CD4-positive, alpha-beta T cell treated with Interleukin-10 for 1 hour (primary cell): ENCODE measurements at regions not wholly inside any gene's neighbourhood (a gene's known extent, or its start where the extent isn't known, plus 50 kb on each side); places are given as distances from the start of the nearest gene placed in this dataset.
A peak's percentile ranks its signal among the peaks of the same experiment; 100 is the strongest.
"Not testable (repeated sequence)": the region's sequence is repeated elsewhere in the genome, so short reads cannot be mapped to it uniquely, and the experiment has no call there.

Experiments used
- DNase-seq: peaks from one replicate; pipeline ENCODE4 v3.0.0-alpha.2; 2020

- DNase-seq = no peak
Measured at GRCh38 chr2:2614452-2614851, 283.4 kb upstream of the MYT1L start.

DNA sequence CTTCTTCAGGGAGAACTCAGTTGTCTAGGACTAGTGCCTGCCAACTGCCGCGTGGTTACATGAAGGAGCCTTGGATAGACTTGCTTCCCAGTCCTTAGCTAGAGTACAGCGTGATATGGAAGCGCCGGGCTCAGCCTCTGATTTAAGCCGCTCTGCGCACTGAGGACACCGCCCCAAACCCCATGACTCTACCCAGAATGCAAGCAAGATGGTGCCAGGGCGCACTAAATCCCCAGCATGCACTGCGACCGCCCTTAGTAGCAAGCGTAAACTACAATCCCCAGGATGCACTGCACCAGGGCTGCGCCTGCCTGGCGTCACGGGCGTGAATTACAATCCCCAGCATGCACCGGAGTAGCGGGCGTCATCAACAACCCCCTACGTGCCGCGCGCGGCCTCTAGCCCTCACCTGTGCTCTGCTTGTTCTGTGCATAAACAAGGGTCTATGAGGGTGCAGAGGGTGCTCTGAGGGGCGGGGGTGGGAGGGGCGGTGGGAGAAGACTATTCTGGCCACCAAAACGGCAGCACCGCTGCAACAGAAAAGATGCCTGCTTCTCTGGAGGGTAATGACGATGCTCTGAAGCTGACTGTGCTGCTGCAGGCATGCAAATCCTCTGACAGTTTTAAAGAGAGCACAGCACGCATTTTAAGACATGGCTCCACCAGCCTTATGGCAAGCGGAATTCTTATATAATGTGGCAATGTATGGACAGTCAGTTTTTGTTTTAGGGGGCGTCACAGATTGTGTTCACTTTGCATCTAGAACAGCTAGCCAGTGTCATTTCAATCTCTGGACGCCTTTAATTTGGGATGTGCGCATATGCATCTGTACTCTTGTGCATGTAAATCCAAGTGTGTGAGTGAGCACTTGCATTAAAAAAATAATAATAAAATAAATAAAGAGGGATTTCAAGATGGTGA lies 282.5 kb upstream of the MYT1L start:
- peak; percentile 88 for DNase-seq

- no peak for DNase-seq
Measured at GRCh38 chr2:2610751-2611150, 279.7 kb upstream of the MYT1L start.

DNA sequence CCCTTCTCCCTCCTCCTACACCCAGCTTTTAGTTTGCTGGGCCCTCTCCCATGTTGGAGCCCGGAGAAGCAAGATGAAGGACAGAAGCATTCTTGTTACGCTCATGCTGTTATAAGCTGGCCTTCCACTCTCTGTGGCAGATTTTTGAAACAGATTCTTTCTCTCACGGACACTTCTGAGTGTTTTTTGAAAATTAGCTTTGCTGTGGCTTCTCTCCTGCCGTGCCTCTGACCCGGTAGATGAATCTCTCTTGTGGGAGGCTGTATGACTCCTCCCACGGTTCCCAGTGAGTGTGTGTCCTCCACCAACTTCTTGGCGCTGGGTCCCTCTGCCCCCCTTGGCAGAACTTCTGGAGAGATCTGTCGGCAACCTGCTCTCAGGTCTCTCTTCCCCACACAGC lies 269.3 kb upstream of the MYT1L start:
- no peak for DNase-seq

DNA sequence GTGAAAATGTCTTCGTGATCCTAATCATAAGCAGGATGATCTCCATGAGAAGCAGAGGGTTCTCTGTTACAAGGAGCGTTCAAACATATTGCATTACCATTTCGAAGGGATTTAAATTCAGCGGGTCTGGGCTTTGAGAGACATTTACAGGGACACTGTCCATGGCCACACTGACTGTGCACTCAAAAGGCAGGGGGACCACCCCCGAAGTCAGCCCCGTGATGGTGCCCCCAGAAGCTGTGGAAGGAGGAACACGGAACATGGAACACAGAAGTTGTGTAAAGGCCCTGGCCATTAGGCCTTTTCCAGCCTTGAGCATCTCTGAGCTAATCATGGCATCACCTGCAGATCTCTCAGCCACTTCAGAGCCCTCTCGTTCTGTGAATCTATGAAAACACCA lies 268.4 kb upstream of the MYT1L start:
- no peak for DNase-seq

GRCh38 chr2:2597712-2598111 lies 266.6 kb upstream of the MYT1L start:
- no peak for DNase-seq

GRCh38 chr2:2591542-2591940 lies 260.5 kb upstream of the MYT1L start:
- no peak for DNase-seq

GRCh38 chr2:2590841-2591541 lies 259.9 kb upstream of the MYT1L start:
- DNase-seq = no peak

DNA sequence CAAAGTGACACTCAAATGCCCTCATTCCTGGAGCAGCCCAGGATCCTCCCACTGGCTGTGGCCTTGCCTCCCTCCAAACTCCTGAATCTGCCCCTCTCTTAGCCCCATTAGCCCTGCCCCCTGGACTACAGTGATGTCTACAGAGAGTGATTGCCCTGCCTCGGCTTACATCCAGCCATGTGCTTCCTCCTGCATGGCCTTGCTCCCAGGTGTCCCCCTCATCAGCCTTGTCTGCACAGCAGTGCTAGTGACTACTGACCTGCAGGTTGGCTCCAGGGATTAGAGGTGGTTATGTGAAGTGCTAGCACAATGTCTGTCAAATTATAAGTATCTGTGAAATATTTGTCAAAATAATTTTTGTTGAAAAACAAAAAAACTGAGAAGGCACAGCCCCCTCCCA lies 259.1 kb upstream of the MYT1L start:
- DNase-seq = no peak

GRCh38 chr2:2588777-2589176 lies 257.7 kb upstream of the MYT1L start:
- DNase-seq = no peak

DNA sequence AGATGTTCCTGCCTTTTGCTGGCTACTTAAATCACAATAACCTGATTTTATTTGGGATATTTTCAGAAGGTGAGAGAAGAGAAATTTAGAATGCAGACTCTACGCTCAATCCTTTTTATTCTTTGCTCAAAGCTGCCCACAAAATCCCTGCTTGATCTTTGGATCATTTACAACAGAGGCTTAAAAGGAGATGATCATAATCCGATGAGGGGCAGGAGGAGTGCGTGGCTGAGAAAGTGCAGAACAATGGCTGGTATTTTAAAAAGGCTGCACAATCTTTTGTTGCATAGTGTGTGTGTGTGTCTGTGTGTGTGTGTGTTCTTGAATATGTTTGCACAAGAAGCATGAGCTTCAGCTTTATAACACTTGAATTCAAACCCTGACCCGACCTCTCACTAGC lies 256.3 kb upstream of the MYT1L start:
- no peak for DNase-seq

DNA sequence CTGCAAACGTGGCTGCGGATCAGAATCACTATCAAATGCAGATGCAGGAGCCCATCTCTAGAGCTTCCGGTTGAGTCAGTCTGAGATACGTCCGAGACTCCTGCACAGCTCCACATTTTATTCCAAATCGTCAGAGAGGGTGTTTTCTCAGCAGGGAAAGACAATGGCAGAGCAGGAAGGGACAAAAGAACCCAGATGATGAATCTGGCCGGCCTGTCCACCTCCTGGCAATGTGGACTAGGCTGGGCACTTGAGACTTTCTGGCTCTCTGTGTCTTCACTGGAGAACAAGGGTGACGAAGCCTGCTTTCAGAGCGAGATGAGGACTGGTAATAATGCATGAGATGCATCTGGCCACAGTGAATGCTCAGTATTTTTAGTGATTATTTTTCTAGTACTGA lies 255.9 kb upstream of the MYT1L start:
- no peak for DNase-seq

DNA sequence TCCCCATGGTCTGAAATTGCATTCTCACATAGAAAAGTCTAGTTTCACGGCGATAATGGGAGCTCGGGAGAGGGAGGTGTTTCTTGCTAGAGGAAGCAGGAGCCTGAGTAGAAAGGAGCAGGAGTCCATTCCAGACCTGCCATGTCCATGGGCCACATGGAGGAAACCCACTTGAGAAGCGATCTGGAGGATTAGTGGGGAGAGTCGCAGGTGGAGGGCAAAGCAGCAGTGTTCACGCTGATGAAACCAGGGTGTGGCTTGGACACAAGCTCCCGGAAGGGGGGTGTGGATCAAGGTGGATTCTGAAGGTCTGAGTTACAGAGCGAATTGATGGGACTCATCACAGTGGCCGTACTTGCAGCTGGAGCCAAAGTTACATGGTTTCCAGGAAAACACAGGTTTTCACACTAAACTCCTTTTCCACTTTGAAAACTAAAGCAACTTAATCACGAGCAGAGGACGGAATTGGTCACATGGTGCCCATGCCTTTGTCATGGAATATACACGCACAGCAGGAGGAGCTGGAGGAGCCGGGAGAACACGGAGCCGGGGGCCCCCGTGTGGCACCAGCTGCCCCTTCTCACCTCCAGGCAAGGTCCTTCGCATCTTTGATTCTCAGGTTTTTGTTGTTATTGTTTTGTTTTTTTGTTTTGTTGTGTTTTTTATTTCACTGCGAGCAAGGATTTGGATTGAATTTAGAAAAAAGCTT lies 255.1 kb upstream of the MYT1L start:
- no peak for DNase-seq

- no peak for DNase-seq
Measured at GRCh38 chr2:2582998-2583545, 252.0 kb upstream of the MYT1L start.

- DNase-seq = no peak
Measured at GRCh38 chr2:2581331-2582159, 250.5 kb upstream of the MYT1L start.

GRCh38 chr2:2580841-2581240 lies 249.8 kb upstream of the MYT1L start:
- DNase-seq = not testable (repeated sequence)

GRCh38 chr2:2580341-2580740 lies 249.3 kb upstream of the MYT1L start:
- DNase-seq = no peak

DNA sequence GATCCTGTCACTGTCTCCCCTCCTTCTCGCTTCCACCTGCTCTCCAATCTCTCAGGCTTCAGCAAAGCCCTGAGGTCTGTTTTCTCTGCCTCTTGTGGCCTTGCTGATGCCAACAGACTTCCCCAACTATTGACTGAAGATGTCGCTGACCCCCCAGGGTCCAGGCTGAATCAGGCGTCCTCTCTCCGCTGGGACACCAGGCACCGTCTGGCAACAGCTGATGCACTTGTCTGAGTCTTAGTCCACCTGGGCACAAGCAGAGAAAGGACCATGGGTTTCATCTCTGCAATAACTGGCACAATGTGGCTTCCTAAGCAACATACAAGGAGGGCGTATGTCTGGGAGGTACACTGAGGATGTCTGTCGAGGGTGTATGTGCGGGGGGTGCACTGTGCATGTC lies 248.7 kb upstream of the MYT1L start:
- DNase-seq = no peak

GRCh38 chr2:2577407-2577831 lies 246.3 kb upstream of the MYT1L start:
- DNase-seq = no peak

- no peak for DNase-seq
Measured at GRCh38 chr2:2575870-2576386, 244.9 kb upstream of the MYT1L start.

DNA sequence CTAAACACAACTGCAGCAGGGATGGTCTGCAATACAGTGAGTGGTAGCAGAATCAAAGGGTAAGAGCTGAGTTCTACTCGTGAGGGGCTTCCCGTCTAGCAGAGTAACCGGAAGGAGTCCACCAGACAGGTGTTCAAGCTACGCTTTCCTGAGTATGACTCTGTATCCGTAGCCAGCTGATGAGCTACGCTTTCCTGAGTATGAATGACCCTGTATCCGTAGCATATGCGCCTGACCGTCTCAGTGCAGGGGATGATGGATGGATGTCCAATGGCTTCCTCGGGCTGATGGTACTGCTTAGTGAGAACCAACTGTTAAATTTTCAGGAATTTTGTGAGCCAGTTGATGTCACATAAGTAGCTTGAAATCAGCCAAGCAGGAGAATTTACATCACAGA lies 244.1 kb upstream of the MYT1L start:
- DNase-seq = no peak
